Effector CD4-positive, alpha-beta T cell (primary cell): ENCODE measurements at regions not wholly inside any gene's neighbourhood (a gene's known extent, or its start where the extent isn't known, plus 50 kb on each side); places are given as distances from the start of the nearest gene placed in this dataset.

Experiments
- DNase-seq: peaks from one replicate; pipeline ENCODE4 v3.0.0-alpha.2; 2020

DNA sequence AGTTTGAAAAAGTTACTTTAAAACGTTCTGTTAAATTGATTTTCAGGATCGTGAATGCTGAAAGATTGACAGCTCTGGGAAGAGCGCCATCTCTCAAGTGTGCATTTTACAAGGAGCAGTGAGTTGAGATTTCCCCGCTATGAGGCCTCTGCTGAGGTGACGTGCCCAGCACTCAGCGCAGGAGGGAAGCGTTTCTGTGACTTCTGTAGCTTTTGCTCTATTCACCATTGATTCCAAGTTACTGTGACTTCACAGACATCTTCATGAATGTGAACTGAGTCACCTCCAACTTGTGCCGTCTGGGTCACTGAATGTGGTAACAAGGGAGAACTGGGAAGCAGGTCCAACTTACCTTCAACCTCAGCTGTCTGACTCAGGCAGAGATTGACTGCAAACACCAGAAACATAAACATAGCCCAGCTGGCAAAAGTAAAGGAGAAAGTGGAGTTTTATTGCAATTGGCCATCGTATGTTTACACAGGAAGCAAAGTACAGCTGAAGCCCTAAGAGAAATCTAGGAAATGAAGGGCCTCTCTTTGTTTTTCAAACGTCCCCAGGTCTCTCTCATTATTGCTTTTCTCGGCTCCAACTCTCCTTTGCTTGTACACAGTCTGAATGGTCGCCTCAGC lies 428.8 kb upstream of the CLINT1 start:
- DNase-seq: no peak

DNA sequence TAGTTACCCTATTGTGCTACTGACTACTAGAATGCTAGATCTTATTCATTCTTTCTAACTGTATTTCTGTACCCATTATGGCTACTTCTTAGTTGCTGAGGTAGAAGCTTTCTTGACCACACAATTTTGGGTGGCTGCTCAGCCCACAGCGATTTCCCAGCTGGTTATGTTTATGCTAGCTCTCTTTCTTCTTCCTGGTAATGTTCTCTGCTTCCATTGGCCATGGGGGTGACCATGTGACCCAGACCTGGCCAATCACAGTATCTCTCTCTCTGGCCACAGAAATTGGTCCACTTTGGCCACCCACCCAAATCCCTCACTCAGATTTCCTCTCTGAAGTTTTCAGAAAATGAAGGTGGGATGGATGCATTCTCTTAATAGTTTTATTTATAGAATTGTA lies 427.9 kb upstream of the CLINT1 start:
- DNase-seq: no peak

DNA sequence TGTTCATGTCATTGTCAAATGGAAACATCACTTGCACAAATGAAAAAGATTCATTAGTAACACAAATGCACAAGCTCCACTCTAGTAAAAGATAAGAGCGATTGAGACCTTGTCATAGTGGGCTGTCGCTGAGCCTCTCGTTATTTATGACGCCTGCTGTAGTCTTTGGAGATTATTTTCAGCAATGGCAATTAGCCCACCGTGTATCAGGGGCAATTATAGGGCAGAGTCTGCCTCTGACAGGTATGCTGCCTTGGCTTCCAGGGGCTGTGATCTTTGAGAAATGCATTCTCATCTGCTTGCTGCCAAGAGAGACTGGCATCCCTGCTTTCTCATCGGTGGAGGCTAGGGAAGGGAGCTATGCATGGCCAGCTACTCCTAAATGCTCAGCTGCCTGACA lies 426.8 kb upstream of the CLINT1 start:
- DNase-seq: no peak

DNA sequence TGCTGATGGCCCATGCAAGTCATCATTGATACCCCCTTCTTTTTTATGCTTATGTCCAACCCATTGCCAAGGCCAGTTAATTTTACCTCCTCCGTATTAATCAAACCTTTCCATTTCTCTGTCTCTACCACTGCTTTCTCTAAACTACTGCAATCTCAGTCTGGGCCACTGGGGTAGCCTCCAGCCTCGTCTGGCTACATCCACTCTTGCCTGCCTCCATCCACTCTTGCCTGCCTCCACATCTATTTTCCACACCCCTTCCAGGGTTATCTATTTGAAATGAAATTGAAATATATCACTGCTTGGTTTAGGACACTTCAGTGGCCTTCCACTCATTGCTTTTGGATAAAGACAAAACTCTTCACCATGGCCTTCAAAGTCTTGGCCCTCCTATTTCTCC lies 425.3 kb upstream of the CLINT1 start:
- DNase-seq: no peak

DNA sequence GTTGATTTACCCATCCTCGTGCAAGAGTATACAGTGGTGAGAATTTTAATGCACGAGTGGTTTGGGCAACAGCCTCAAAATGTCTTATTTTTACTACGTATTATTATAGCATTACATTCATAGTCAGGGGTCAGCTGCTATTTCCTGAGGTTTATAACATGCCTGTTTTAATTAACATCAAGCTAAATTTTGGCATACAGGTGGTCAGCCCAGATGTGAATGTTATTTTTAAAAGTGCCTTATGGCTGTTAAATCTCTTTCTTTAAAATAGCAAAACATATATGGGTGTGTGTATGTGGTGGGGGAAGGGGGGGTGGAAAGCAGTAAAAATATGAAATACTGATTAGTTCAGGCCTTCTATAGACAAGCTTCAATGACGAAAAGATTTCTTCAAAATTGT lies 424.5 kb upstream of the CLINT1 start:
- no peak for DNase-seq

DNA sequence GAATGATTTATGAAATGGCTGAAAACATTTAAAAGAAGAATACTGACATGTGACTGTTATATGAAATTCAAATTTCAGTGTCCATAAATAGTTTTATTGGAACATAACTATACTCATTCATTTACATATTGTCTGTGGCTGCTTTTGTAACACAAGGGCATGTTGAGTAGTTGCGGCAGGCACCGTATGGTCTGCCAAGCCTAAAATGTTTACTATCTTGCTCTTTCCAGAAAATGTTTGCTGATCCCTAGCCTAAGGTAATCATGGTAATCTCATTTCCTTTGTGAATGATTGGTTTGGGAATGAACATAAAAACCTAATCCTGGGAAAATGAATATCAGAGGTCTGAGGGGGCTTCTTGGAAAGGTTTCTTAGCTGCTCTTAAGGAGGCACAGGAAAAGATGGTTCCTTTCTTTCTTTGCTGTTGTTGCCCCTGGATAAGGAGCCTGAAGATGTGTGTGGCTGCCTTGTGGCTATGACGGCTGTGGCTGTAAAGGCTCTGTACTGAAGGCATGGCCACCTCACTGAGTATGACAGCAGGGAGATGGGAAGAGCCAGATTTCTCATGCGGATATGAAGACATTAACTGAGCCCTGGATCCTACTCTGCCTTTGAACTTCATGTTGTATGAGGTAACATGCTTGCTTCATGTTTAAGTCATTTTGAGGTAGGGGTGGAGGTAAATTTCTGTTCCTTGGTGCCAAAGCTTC lies 419.4 kb upstream of the CLINT1 start:
- no peak for DNase-seq

DNA sequence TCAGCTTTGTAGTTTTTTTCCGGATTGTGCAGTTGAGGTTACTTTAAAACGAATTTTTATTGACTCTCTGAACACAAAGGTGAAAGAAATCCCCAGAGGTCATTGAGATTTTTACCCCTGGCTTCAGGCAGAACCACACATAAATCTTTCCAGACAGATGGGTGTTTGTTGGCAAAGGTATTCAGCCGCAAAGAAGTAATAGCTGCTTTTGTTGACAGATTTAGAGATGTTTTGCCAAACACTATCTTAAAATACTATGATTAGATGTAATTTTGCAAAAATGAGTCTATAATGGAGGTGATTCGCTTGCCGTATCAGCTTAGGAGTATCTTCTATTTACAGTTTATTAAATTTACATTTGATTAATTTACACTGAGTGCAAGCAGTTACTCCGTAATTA lies 418.3 kb upstream of the CLINT1 start:
- no peak for DNase-seq

DNA sequence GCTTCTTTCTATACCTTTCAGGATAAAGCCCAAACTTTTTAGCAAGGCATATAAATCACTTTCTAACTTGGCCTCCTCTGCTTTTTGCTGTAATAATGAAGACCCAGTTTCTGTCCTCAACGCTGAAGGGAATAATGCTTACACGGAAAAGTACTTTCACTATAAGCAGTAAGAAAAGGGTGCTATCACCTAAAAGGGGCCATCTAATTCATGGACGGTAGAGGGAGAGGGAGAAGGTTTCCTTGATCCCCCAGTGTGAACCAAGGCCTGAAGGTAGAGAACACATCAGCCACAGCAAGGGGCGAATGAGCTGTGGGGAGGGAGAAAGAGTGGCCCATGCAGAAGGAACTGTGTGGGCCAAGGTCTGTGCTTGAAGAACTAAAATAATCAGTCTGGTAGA lies 417.7 kb upstream of the CLINT1 start:
- DNase-seq: no peak

DNA sequence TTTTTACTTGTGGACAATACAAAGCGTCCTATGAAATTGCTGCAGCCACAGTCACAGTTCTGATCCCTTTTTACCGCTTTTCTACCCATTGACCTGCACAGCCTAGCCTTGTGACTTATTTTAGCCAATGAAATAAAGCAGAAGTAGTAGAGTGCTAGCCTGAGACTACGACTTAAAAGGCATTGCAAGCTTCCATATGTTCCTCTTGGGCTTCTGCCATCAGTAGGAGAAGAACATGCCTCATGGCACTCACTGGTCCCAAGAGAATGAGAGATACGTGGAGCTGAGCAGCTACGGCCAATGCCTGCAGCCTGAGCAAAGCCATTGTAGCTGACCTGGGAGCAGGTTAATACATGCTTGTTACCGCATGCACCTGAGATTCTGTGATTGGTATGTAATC lies 416.6 kb upstream of the CLINT1 start:
- DNase-seq: no peak

DNA sequence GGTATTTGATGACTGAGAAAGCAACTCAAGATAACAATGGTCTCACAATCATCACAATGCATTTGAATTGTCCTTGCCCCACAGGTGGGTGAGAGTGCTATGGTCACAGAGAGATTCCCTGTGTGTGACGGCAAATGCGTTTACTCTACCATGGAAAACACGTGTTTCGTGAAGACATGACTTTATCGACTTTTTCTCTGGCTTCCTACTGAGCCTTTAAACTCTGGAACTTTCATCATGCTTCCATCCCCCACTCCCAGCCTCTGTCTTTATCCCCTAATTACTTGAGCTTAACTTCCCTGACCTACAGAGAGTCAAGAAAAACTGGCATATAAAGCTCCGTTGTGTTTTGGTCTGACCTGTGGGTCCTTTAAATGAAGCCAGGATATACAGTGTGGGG lies 414.1 kb upstream of the CLINT1 start:
- no peak for DNase-seq

DNA sequence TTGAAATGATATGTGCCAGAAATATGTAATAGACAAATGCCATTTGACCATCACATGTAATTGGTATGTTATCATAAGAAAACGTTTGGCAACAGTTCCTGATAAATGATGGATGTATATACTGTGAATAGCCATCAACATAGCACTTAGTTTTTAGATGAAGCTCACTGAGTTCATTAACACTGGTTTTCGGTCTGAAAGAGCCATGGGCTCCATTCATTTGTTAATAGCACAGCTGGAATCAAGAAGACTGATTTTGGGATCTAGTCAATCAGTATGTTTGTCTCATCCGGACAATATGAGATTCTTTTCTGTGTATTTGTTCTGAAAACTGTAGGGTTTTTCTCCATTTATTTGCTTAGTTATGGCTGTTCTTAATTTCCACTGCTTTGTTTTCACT lies 413.5 kb upstream of the CLINT1 start:
- no peak for DNase-seq

DNA sequence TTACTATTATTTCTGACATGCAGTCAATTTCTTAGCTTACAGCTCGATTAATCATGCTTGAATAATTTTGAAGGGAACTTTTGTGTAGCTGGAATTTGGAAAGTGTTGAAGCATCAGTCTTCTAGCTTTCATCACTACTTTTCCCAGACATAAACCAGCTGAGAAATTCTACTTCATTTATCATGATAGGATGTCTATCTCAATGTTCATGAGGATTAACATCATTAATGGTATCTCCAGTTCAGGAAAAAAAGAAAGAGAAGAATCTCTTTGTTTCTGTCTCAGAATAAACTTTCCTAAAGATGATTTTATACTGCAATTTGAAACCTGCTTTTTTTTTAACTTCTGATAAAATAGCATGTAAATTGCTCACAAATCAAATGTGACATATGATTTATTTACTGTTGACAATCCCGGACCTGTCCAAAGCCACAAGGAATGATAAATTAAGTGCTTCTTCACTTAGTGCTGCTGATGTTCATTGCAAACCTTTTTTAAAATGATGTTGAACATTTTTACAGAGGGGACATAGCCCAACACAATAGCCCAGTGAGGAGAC lies 412.1 kb upstream of the CLINT1 start:
- no peak for DNase-seq

DNA sequence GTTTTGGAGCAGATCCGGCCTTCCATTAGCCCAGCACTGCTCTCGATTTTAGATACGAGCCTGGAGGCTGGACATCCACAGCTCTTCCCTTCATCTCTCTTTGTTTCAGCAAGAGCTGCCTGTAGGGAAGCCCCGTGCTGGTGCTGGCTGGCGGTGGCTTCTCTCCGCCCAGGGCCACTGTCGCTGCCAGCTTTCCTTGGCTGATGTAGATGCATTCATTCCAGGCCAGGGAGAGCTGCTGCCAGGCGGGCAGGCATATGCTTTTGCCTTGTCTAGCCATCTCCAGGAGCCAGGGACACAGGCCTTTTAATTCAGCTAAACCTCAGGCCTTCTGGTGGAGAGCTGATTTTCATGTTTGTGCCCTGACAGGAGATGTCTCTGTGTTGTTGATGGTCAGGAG lies 409.3 kb upstream of the CLINT1 start:
- no peak for DNase-seq

DNA sequence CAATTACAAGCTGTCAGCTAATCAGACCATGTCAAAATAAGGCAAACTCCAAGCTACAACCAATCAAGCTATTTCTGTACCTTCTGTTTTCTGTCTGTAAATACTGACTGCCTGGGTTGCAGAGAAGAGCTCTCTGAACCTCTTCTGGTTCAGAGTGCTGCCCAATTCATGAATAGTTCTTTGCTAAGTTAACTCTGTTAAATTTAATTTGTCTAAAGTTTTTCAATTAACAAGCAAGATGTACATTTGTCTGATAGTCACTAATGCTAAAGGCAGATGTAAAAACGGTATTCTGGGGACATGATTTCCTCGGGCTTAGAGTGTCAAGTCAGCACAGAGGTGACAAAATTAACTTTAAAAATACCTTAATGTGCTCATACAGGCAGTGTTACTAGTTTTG lies 408.3 kb upstream of the CLINT1 start:
- no peak for DNase-seq

DNA sequence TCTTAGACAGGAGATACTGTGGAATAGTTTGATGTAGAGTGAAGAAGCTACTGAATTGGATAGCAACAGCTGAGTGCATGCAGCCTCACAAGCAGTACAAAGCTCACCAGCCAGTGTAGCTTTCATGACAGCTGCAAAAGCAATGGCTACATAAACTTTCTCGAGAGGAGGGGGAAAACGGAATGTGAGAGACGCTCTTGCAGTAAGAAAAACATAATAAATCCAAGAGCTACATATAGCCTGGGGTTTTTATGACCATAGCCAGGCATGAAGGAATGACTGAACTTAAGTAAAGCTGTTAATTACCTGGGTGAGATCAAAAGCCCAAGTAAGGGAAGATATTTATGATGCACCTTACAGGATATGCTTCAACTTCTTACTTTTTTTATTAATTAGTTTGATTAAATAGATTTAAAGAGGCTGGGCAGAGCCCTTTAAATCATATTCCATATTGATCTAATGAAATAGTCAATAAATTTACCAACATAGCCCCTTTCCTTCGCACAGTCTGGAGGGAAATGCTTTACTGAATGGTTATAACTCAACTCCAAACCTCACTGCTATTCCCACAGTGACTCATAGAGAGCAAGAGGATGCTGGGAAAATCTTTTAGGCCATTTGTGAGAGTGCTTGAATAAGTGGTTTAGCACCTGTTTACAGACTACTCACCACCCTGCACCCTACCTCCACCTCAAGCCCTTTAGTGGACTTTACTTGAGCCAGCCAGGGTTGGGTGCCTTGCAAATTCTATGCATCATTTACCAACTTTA lies 407.2 kb upstream of the CLINT1 start:
- no peak for DNase-seq

DNA sequence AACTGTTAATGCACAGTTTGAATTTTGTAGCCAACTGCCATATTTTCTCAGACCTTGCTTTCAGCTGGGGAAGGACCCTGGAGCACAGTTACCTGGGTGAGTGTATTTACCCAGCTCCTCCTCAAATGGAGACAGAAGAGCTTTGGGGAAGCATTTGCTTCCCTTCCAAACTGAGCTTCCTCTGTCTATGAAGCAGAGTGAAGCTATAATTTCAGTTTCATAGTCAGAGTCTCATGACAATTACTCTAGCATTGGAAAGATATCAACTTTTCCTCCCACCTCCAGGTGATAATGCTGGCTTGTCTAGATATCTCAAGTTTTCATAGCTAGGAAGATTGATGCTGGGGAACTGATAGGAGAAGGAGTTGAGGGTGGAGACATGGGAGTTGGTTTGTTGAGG lies 406.4 kb upstream of the CLINT1 start:
- DNase-seq: no peak

DNA sequence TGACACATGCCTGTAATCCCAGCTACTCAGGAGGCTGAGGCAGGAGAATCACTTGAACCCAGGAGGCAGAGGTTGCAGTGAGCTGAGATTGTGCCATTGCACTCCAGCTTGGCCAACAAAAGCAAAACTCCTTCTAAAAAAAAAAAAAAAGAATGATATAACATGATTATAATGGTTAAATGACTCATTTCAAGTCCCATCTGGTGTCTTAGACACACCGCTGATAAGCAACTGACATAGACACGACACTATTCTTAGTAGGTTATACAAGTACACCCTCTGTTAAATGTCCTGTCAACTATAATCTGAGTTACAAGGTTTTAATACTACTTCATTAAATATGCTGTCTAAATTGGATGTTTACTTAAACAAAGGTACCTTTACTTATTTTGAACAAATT lies 405.3 kb upstream of the CLINT1 start:
- DNase-seq: no peak

DNA sequence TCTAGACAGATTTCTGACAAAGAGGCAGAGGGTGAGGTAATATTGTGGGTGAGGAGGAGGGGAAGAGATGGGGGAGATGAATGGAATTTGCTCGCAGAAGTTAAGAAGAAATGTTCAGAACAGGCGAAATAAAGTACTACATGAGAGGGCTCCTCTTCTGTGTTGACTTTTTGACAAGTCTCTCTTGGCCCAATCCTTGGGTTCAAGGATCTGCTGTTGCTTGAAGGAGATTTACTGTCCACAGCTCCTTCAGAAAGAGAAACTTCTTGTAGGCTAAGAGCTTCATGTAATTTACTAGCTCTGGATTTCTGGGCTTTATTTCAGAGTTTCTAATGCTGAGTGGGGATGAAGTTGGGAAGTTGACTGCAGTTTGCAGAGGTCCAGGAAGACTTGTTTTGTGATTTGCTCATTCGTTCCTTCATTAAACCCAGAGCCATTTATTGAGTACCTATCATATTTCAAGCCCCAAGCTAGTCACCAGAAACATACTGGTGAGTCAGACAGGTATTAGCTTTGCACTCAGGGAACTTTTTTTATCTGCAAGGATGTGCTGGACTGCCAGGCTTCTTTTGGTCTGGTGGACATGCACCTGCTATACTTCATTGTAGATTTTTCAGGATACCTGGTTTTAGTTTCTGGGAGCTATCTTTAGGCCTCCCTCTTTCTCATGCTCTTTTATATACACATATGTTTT lies 402.9 kb upstream of the CLINT1 start:
- no peak for DNase-seq

DNA sequence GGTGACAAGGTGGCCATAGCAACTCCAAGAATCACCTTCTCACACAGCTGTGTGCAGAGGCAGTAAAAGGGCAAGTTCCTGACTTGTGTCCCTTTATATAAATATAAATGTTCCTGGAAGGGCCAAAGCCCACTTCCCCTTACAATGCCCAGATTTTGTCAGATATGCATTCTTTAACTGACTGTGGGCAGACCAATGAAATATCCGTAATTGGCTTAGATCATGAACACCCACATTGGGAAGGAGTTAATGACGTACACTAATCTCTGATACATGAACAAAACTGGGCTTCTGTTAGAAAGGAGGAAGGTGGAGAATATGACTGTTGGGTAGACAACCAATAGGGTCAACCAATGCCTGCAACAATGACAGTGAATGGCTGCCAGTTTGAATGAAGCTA lies 397.2 kb upstream of the CLINT1 start:
- no peak for DNase-seq

DNA sequence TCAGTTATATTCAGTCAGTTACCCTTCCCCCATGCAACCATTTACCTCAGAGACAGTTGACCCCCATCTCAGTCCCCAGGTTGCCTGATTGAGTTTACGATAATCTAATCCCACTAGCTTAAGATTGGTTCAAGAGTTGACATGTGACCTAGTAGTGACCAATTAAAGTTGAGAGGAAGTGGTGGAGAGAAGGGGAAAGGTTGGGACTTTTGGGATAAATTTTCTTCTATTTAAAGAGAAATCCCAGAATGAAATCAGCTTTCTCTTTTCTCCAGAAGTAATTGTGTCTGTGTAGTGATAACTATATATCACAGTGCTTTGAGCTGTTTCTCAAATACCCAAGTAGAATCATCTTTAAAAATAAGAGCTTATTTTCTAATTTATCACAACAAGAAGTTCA lies 396.7 kb upstream of the CLINT1 start:
- no peak for DNase-seq

DNA sequence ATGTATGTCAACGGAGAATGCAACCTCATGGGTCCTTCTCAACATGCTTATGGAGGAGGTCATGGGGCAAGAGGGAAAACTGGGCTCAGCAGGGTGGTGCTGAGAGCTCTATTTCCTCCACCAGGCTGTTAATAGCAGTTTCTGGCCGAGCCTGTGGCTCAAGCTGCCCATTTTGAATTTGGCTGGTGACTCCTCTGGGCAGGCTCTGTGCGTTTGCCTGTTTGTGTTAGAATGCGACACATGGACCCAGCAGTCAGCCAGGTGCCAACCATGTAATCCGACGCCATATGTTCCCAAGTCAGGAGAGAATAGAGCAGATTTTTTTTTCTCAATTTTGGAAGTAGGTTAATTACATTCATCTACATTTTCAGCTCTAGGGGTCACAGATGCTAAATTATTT lies 387.7 kb upstream of the CLINT1 start:
- no peak for DNase-seq

DNA sequence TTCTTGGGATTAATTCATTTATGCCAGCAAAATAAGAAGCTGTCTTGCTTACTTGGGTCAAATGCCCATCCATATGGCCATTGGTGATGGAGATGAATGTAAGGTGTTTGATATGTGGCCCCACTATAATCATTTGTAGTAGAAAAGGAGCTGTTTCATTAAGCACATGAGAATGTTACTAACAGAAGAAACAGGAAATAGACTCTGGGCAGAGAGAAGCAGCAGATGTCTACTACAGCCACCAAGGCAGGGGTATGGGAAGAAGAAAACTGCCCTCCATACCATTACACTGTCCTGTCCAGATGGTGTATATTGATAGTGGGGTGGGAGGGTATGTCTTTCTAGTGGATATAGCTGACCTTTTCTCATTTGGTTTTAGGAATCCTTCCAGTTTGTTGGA lies 386.6 kb upstream of the CLINT1 start:
- DNase-seq: no peak

DNA sequence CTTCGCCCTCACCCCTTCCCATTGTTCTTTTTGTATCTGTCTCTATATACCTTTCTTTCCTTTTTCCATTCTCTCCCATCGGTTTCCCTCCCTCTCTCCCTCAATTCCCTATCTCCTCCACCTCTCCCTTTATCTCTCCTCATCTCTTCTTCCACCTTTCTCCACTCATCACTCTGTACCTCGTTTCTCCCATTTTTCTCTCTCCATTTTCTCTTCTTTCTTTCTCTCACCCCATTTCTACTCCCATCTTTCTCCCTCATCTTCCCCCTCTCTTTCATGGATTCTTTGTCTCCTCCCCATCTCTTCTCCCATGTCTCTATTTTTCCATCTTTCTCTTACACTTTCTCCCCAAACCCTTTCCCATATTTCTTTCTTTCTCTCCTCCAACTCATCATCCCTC lies 385.9 kb upstream of the CLINT1 start:
- DNase-seq: no peak
